GM12864 (cell line): ENCODE measurements at regions not wholly inside any gene's neighbourhood (a gene's known extent, or its start where the extent isn't known, plus 50 kb on each side); places are given as distances from the start of the nearest gene placed in this dataset.

ENCODE experiments used
- DNase-seq: peaks from one replicate; pipeline ENCODE4 v3.0.0-alpha.2; 2011; ENCODE audit warnings: low read depth
- H3K4me3 ChIP-seq: 2 replicates; pipeline ENCODE4 v1.5.1; 2011; ENCODE audit warnings: mild to moderate bottlenecking, low read depth, low read length, control low read depth
- CTCF ChIP-seq: IDR thresholded peaks from 2 replicates; pipeline ENCODE4 v1.5.1; 2011; ENCODE audit warnings: low read depth, mild to moderate bottlenecking, moderate library complexity, low read length, control low read depth, inconsistent platforms; ENCODE audit errors: missing control alignments

DNA sequence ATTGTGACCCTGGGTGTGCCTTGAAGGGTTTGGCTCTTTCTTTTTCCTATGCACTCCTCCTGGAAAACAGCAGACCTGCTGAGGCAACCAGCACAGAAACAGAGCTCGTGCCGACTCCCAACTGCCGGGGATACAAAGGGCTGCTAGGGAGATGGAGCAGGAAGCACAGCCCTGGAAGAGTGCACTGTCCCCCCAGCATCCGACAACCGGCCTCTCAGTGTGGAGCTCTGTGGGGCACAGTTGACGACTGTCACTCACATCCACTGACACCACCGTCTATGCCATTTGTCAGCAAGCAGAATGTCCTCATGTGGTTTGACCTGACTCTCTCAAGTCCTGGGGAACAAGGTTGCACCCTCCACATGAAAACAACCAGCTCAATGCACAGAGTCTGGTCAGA is 290.4 kb downstream of the TNS1 start:
- no peak overlapping the region for H3K4me3 ChIP-seq
- no peak for DNase-seq
- TF ChIP-seq CTCF, result no peak

DNA sequence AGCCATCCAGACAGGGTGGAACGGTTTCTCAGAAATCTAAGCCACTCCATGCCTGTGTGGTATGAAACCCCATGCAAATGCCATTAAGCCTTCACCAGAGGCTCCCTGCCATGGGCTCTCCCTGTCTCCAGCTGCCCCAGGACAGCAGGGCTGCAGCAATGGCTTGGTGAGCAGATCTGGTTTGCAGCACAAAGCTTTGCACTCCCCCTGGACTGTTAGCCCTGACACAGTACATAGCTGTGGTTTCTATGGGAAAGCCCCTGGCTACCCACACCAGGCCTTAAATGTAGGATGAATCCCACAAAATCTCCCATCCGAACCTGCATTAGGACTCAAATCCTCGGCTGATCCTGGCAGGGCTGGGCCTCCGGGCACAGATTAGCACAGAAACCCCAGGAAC is 291.6 kb downstream of the TNS1 start:
- TF ChIP-seq CTCF, result no peak
- no peak overlapping the region for H3K4me3 ChIP-seq
- no peak for DNase-seq

DNA sequence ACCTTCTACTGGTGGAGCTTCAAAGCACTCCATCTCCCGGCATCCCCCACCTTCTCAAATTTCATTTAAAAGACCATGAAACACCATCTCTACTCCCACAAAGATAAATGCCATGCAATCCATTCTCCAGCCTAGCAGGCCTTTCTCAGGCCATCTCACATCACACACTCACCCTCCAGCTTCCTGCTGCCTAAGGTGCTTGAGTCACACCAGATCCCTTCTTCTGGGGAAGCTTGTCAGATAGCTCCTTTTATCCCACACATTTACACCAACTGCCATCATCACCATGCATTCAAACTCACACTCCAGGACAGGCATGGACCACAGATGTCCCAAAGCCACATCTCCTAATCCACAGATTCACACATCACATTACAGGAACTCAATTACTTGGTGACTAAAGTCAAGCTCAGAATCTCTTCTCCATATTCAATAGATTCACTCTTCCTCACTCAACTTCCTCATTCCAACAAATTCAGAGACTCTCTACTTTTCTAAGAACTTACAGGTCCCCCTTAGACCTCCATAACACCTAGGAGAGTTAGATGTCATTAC is 292.5 kb downstream of the TNS1 start:
- no peak for DNase-seq
- TF ChIP-seq CTCF, result no peak
- no peak overlapping the region for H3K4me3 ChIP-seq

DNA sequence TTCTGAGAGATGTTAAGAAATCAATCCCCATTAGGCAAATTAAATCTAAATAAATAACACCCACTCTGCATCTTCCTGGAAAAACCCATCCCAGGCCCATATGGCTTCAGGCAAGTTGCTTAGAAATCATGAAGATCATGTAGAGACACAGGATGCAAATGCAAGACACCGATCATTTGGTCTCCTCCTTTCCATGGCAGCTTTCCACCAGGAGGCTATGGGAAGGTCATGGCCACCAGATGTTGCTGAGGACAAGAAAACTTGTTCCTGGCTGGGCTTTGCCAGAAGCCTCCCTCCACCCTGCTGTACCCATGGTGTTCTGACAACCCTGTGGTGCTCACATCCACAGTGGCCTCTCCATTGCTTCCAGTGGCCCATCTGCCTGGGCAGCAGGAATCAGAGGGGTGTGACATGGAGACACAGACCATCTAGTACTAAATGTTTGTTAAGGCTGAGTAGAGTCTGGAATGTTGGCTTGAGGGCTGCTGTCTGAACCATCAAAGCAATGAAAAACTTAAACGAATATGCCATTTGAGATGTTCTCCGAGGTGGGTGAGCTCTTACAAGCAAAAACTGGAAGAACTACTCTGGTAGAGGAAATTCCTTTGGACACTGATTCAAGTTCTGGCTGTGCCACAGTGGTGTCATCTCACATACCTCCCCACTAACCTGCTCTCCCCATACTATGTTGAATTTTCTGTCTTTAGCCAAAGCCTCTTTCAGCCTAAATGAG is 293.2 kb downstream of the TNS1 start:
- no peak for DNase-seq
- TF ChIP-seq CTCF, result no peak
- H3K4me3 ChIP-seq, result no peak overlapping the region

GRCh38 chr2:217707131-217707611 is 295.6 kb downstream of the TNS1 start:
- DNase-seq, result no peak
- TF ChIP-seq CTCF, result no peak

DNA sequence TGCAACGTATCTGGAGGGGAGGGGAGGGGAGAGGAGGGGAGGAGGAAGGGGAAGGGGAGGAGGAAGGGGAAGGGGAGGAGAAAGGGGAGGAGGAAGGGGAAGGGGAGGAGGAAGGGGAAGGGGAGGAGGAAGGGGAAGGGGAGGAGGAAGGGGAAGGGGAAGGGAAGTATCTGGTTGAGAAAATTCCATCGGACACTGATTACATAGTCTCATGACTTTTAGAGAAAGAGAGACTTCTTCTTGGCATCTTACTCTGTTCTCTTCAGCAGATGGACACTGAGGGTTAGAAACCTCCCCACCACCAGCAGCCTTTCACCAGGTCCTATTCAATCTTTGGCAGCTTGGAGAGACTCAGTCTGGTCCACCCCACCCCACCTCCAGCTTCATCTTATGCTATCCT is 296.3 kb downstream of the TNS1 start:
- no peak for TF ChIP-seq CTCF
- DNase-seq, result no peak
- H3K4me3 ChIP-seq, result no peak overlapping the region

More at GRCh38 chr2:217707131-217707611, 295.6 kb downstream of the TNS1 start:
- no peak overlapping the region for H3K4me3 ChIP-seq

GRCh38 chr2:217706095-217706494 is 296.7 kb downstream of the TNS1 start:
- no peak for DNase-seq
- H3K4me3 ChIP-seq, result no peak overlapping the region
- no peak for TF ChIP-seq CTCF
